A549 (cell line): ENCODE measurements at regions not wholly inside any gene's neighbourhood (a gene's known extent, or its start where the extent isn't known, plus 50 kb on each side); places are given as distances from the start of the nearest gene placed in this dataset.

Experiments used
- ATAC-seq, 2 experiments: fragments of 200-7000 bp in 1 of 2; fragments of >200 bp in 1 of 2; cut with Nextera tagmentation in 1 of 2; cut with Tn5 transposase in 1 of 2; 3 replicates each; pipeline versions ENCODE4 v1.8.0 to v1.9.1; 2018 to 2020; ENCODE audit warnings: mild to moderate bottlenecking in 1 of 2, moderate library complexity in 1 of 2
- CTCF ChIA-PET: fragments of 300-600 bp; sonication (Branson Sonifier 250); formaldehyde crosslinking; extraction: SDS; loops from one replicate; lab custom pipeline; 2021; ENCODE audit warnings: antibody characterized with exemption, inconsistent platforms; lab: Yijun Ruan, JAX
- POLR2A ChIA-PET: fragments of 350-600 bp; formaldehyde crosslinking; extraction: SDS; loops from one replicate; lab custom pipeline; 2021; ENCODE audit warnings: antibody characterized with exemption, inconsistent platforms; lab: Yijun Ruan, JAX
- DNase-seq, 2 experiments: peaks; one replicate each; pipeline versions ENCODE4 v3.0.0 to v3.0.0-alpha.2; 2011 to 2016; ENCODE audit warnings: low read depth in 1 of 2, low spot score in 1 of 2
- FAIRE-seq: peaks from 2 replicates; lab custom pipeline; 2011; peaks lifted over from hg19 to GRCh38; lab: Jason Lieb, UNC
- H3K27ac ChIP-seq, 2 experiments: fragments of >200 bp; sonication (Bioruptor Twin); formaldehyde crosslinking; 3 replicates each; pipeline ENCODE4 v1.5.1; 2016 to 2017
- H3K4me1 ChIP-seq: fragments of >200 bp; sonication (Bioruptor Twin); formaldehyde crosslinking; 3 replicates; pipeline ENCODE4 v1.6.1; 2016
- H3K4me2 ChIP-seq: fragments of >200 bp; sonication (Bioruptor Twin); formaldehyde crosslinking; 3 replicates; pipeline ENCODE4 v1.6.1; 2016
- H3K4me3 ChIP-seq: fragments of >200 bp; sonication (Bioruptor Twin); formaldehyde crosslinking; 3 replicates; pipeline ENCODE4 v1.5.1; 2016
- H3K9me3 ChIP-seq: fragments of >200 bp; sonication (Bioruptor Twin); formaldehyde crosslinking; 3 replicates; pipeline ENCODE4 v1.6.1; 2016
- CBX2 ChIP-seq: fragments of 200-600 bp; sonication (generic); IDR thresholded peaks from 2 replicates; pipeline ENCODE4 v1.6.1; 2016; ENCODE audit warnings: low read depth, mild to moderate bottlenecking, borderline replicate concordance
- CHD4 ChIP-seq: fragments of 200-600 bp; sonication (generic); IDR thresholded peaks from 2 replicates; pipeline ENCODE4 v1.6.1; 2016; ENCODE audit warnings: antibody characterized with exemption, mild to moderate bottlenecking, borderline replicate concordance
- CTCF ChIP-seq: fragments of >200 bp; sonication (Bioruptor Twin); formaldehyde crosslinking; IDR thresholded peaks from 3 replicates; pipeline ENCODE4 v1.5.1; 2016
- E2F6 ChIP-seq: IDR thresholded peaks from 2 replicates; pipeline ENCODE4 v1.6.1; 2012; ENCODE audit warnings: low read depth, borderline replicate concordance
- EHF ChIP-seq: fragments of 250-450 bp; sonication (Bioruptor Pico); IDR thresholded peaks from 2 replicates; pipeline ENCODE4 v1.5.0; 2020; ENCODE audit warnings: mild to moderate bottlenecking
- ELK1 ChIP-seq: fragments of 150-350 bp; IDR thresholded peaks from 2 replicates; pipeline ENCODE4 v1.6.1; 2014; ENCODE audit warnings: low read depth, mild to moderate bottlenecking, low read length
- EP300 ChIP-seq, 2 experiments: fragments of >200 bp; sonication (Bioruptor Twin); formaldehyde crosslinking; IDR thresholded peaks; 2 replicates in 1 of 2; 3 replicates in 1 of 2; pipeline ENCODE4 v1.6.1; 2016 to 2017
- FOSB ChIP-seq: fragments of 250-450 bp; sonication (Bioruptor Pico); IDR thresholded peaks from 2 replicates; pipeline ENCODE4 v1.5.0; 2020; ENCODE audit warnings: mild to moderate bottlenecking, moderate library complexity
- HOXA7 ChIP-seq: fragments of 250-450 bp; sonication (Bioruptor Pico); IDR thresholded peaks from 2 replicates; pipeline ENCODE4 v1.5.0; 2020; ENCODE audit warnings: mild to moderate bottlenecking, moderate library complexity
- HOXB5 ChIP-seq: fragments of 250-450 bp; sonication (Bioruptor Pico); IDR thresholded peaks from 2 replicates; pipeline ENCODE4 v1.5.0; 2020; ENCODE audit warnings: mild to moderate bottlenecking, moderate library complexity
- JUN ChIP-seq, 2 experiments: fragments of >200 bp; sonication (Bioruptor Twin); formaldehyde crosslinking; IDR thresholded peaks; 2 replicates in 1 of 2; 3 replicates in 1 of 2; pipeline ENCODE4 v1.6.1; 2016 to 2017
- JUNB ChIP-seq: fragments of >200 bp; sonication (Bioruptor Twin); formaldehyde crosslinking; IDR thresholded peaks from 2 replicates; pipeline ENCODE4 v1.6.1; 2016
- KDM1A ChIP-seq: fragments of 200-600 bp; sonication (generic); IDR thresholded peaks from 2 replicates; pipeline ENCODE4 v1.6.1; 2016; ENCODE audit warnings: low read depth, mild to moderate bottlenecking
- KDM5A ChIP-seq: fragments of 200-600 bp; sonication (generic); IDR thresholded peaks from 2 replicates; pipeline ENCODE4 v1.6.1; 2016; ENCODE audit warnings: antibody characterized with exemption, mild to moderate bottlenecking
- MAFK ChIP-seq: fragments of 450-650 bp; IDR thresholded peaks from 2 replicates; pipeline ENCODE4 v1.6.1; 2014; ENCODE audit not compliant: partially characterized antibody
- MAZ ChIP-seq: fragments of 150-350 bp; IDR thresholded peaks from 2 replicates; pipeline ENCODE4 v1.6.1; 2014; ENCODE audit warnings: antibody characterized with exemption, low read depth, low read length, borderline replicate concordance
- MYC ChIP-seq: IDR thresholded peaks from 2 replicates; pipeline ENCODE4 v1.6.1; 2012; ENCODE audit warnings: mild to moderate bottlenecking, inconsistent platforms, low read length, improper control_type of control experiment, borderline replicate concordance
- NFE2L2 ChIP-seq: fragments of 150-350 bp; conservative IDR thresholded peaks from 2 replicates; pipeline ENCODE4 v1.6.1; 2014; ENCODE audit warnings: low read length
- NPAS2 ChIP-seq: fragments of 250-450 bp; sonication (Bioruptor Pico); IDR thresholded peaks from 2 replicates; pipeline ENCODE4 v1.8.0; 2022; ENCODE audit warnings: mild to moderate bottlenecking, moderate library complexity, borderline replicate concordance
- POLR2AphosphoS2 ChIP-seq: conservative IDR thresholded peaks from 2 replicates; pipeline ENCODE4 v1.6.1; 2012; ENCODE audit warnings: low read length, improper control_type of control experiment, inconsistent platforms
- RARB ChIP-seq: fragments of 250-450 bp; sonication (Bioruptor Pico); IDR thresholded peaks from 2 replicates; pipeline ENCODE4 v1.8.0; 2021; ENCODE audit warnings: mild to moderate bottlenecking, moderate library complexity
- REST ChIP-seq: fragments of 200-600 bp; sonication (generic); IDR thresholded peaks from 2 replicates; pipeline ENCODE4 v1.6.1; 2016; ENCODE audit warnings: antibody characterized with exemption, mild to moderate bottlenecking, moderate library complexity
- RFX5 ChIP-seq: fragments of 450-650 bp; IDR thresholded peaks from 2 replicates; pipeline ENCODE4 v1.7.1; 2014; ENCODE audit warnings: antibody characterized with exemption, mild to moderate bottlenecking, moderate library complexity
- TFCP2L1 ChIP-seq: fragments of 250-450 bp; sonication (Bioruptor Pico); IDR thresholded peaks from 2 replicates; pipeline ENCODE4 v1.5.0; 2021; ENCODE audit warnings: mild to moderate bottlenecking
- ZC3H11A ChIP-seq: fragments of 450-650 bp; IDR thresholded peaks from 2 replicates; pipeline ENCODE4 v1.6.1; 2014; ENCODE audit warnings: antibody characterized with exemption, mild to moderate bottlenecking
- ZNF302 ChIP-seq: fragments of 250-450 bp; sonication (Bioruptor Pico); IDR thresholded peaks from 2 replicates; pipeline ENCODE4 v1.9.0; 2021; ENCODE audit warnings: inconsistent platforms, mild to moderate bottlenecking, moderate library complexity
- ZSCAN20 ChIP-seq: fragments of 250-450 bp; sonication (Bioruptor Pico); IDR thresholded peaks from 2 replicates; pipeline ENCODE4 v1.8.0; 2022; ENCODE audit warnings: mild to moderate bottlenecking, moderate library complexity
- WGBS: methylation state at CpG from one replicate; pipeline ENCODE4 v1.1.6; 2017; ENCODE audit errors: missing lambda C conversion rate; 5-methylcytosine and 5-hydroxymethylcytosine counted together

GRCh38 chr6:10194816-10195672 lies 219.8 kb downstream of the TFAP2A start:
- FAIRE-seq = no peak
- ChIA-PET CTCF (no interaction called here), POLR2A (interaction anchor here (0.5 kb wide), 1 partner anchor 143 kb away, joined by 7 read pairs; no protein-coding TSS in a partner anchor)
- no peak for DNase-seq
- peak overlapping the region in 1 of 2 experiments; percentile 24; a peak in 1 of 6 replicates for H3K27ac ChIP-seq
- H3K4me3 ChIP-seq = no peak overlapping the region
- no peak for TF ChIP-seq POLR2AphosphoS2
- TF ChIP-seq CTCF = no peak
- TF ChIP-seq ZC3H11A = no peak
- no peak for TF ChIP-seq FOSB
- TF ChIP-seq MAFK = no peak
- TF ChIP-seq TFCP2L1 (CRISPR knock-in tag) = no peak
- no peak for TF ChIP-seq HOXA7 (CRISPR knock-in tag)
- TF ChIP-seq MYC = no peak
- no peak for TF ChIP-seq ELK1
- no peak for TF ChIP-seq MAZ
- no peak for TF ChIP-seq RFX5
- TF ChIP-seq ZNF302 = no peak
- TF ChIP-seq EHF = no peak
- no peak for TF ChIP-seq REST
- TF ChIP-seq, all 56 proteins: peak for 0
- 100% methylated on average over 2 of the region's 5 CpGs for WGBS
- Histone ChIP-seq H3K4me2 (no peak overlapping the region), H3K4me1 (peaks cover 7% of the 10 kb centered on the region; the same call in 1 of the 3 replicates), H3K9me3 (no peaks in the 10 kb centered on the region)
- ATAC-seq = no peak

GRCh38 chr6:10193321-10193720 lies 221.6 kb downstream of the TFAP2A start:
- no peak overlapping the region for H3K4me2 ChIP-seq
- no peak for FAIRE-seq
- TF ChIP-seq EP300 (IDR thresholded peaks at IDR 0.05) (no peak), CBX2 (no peak), HOXA7 (CRISPR knock-in tag) (no peak), E2F6 (no peak), KDM1A (no peak), CHD4 (no peak), KDM5A (no peak), HOXB5 (no peak), JUNB (no peak), EHF (no peak), JUN (IDR thresholded peaks at IDR 0.05) (no peak), MAZ (no peak), NFE2L2 (no peak), ZSCAN20 (no peak), RARB (CRISPR knock-in tag) (no peak), NPAS2 (CRISPR knock-in tag) (no peak)
- TF ChIP-seq, all 56 proteins: peak for 0
- Histone ChIP-seq H3K4me1 (peaks cover 7% of the 10 kb centered on the region; the same call in 1 of the 3 replicates), H3K4me3 (no peak overlapping the region), H3K9me3 (no peaks in the 10 kb centered on the region), H3K27ac (no peak overlapping the region)
- ATAC-seq (no peak), DNase-seq (no peak)
- 76% methylated on average over 4 of the region's 4 CpGs for WGBS
- CTCF ChIA-PET = no interaction called here
- POLR2A ChIA-PET = no interaction called here
